Loucy (cell line): ENCODE measurements at regions not wholly inside any gene's neighbourhood (a gene's known extent, or its start where the extent isn't known, plus 50 kb on each side); places are given as distances from the start of the nearest gene placed in this dataset.

Source experiments
- H2AFZ ChIP-seq: fragments of 200-600 bp; sonication (generic); 2 replicates; pipeline ENCODE4 v1.6.0; 2016; ENCODE audit warnings: antibody characterized with exemption, mild to moderate bottlenecking, low read length, moderate library complexity
- H3F3A ChIP-seq: fragments of 200-600 bp; 2 replicates; pipeline ENCODE4 v1.6.0; 2016; ENCODE audit warnings: antibody characterized with exemption, low read depth, mild to moderate bottlenecking
- H3K27me3 ChIP-seq: fragments of 200-600 bp; sonication (generic); 2 replicates; pipeline ENCODE4 v1.6.1; 2014; ENCODE audit warnings: low read length, mild to moderate bottlenecking; ENCODE audit not compliant: insufficient read depth, poor library complexity, severe bottlenecking
- H3K36me3 ChIP-seq: fragments of 200-600 bp; sonication (generic); 2 replicates; pipeline ENCODE4 v1.6.1; 2016; ENCODE audit warnings: low read length; ENCODE audit not compliant: insufficient read depth
- H3K4me1 ChIP-seq: fragments of 200-600 bp; sonication (generic); 2 replicates; pipeline ENCODE4 v1.5.1; 2014; ENCODE audit warnings: low read length, mild to moderate bottlenecking; ENCODE audit not compliant: insufficient read depth, poor library complexity, severe bottlenecking
- H3K4me2 ChIP-seq: fragments of 200-600 bp; sonication (generic); 2 replicates; pipeline ENCODE4 v1.6.0; 2014; ENCODE audit warnings: antibody characterized with exemption, low read length, low read depth, mild to moderate bottlenecking; ENCODE audit not compliant: poor library complexity, severe bottlenecking
- H3K4me3 ChIP-seq: fragments of 200-600 bp; sonication (generic); 2 replicates; pipeline ENCODE4 v1.5.1; 2014; ENCODE audit warnings: low read length, mild to moderate bottlenecking, mixed read lengths; ENCODE audit not compliant: poor library complexity, severe bottlenecking
- H3K79me2 ChIP-seq: fragments of 200-600 bp; sonication (generic); 2 replicates; pipeline ENCODE4 v1.6.1; 2014; ENCODE audit warnings: low read length; ENCODE audit not compliant: insufficient read depth
- H3K9ac ChIP-seq: fragments of 200-600 bp; sonication (generic); 2 replicates; pipeline ENCODE4 v1.6.0; 2014; ENCODE audit warnings: mild to moderate bottlenecking, low read depth, low read length, moderate library complexity; ENCODE audit not compliant: poor library complexity, severe bottlenecking
- H3K9me2 ChIP-seq: fragments of 200-600 bp; sonication (generic); replicated peaks from 2 replicates; pipeline ENCODE4 v1.6.1; 2016; ENCODE audit warnings: low read depth, low read length, mixed read lengths
- H3K9me3 ChIP-seq: fragments of 200-600 bp; sonication (generic); 2 replicates; pipeline ENCODE4 v1.6.1; 2014; ENCODE audit warnings: mild to moderate bottlenecking, antibody characterized with exemption, low read length, low read depth; ENCODE audit not compliant: insufficient read depth
- H4K20me1 ChIP-seq: fragments of 200-600 bp; sonication (generic); 2 replicates; pipeline ENCODE4 v1.6.0; 2014; ENCODE audit warnings: antibody characterized with exemption, low read length, mild to moderate bottlenecking; ENCODE audit not compliant: insufficient read depth, poor library complexity, severe bottlenecking
- CTCF ChIP-seq: fragments of 200-600 bp; sonication (generic); conservative IDR thresholded peaks from 2 replicates; pipeline ENCODE4 v1.5.1; 2014; ENCODE audit warnings: mild to moderate bottlenecking, antibody characterized with exemption, low read length
- EZH2phosphoT487 ChIP-seq: fragments of 200-600 bp; IDR thresholded peaks from 2 replicates; pipeline ENCODE4 v1.6.1; 2018; ENCODE audit warnings: antibody characterized with exemption, mild to moderate bottlenecking, moderate library complexity, borderline replicate concordance

DNA sequence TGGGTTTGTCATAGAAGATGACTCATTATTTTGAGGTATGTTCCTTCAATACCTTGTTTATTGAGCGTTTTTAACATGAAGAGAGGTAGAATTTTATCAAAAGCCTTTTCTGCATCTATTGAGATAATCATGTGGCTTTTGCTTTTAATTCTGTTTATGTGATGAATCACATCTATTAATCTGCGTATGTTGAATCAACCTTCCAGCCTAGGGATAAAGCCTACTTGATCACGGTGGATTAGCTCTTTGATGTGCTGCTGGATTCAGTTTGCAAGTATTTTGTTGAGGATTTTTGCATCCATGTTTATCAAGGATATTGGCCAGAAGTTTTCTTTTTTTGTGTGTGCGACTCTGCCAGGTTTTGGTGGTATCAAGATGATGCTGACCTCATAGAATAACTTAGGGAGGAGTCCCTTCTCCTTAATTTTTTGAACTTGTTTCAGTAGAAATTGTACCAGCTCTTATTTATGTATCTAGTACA lies 602.6 kb downstream of the SNAPC1 start:
- Histone ChIP-seq H3K9me2 (no peaks in the 10 kb centered on the region), H3K36me3 (no peaks in the 10 kb centered on the region), H4K20me1 (no peaks in the 10 kb centered on the region), H3K9me3 (0 out of 2 replicates have a peak, but pooled peaks cover 6% of the 10 kb centered on the region), H3K4me1 (no peaks in the 10 kb centered on the region), H3K9ac (no peak overlapping the region), H3K4me2 (no peak overlapping the region), H3F3A (no peaks in the 10 kb centered on the region), H3K27me3 (no peaks in the 10 kb centered on the region), H3K4me3 (no peak overlapping the region), H3K79me2 (no peaks in the 10 kb centered on the region), H2AFZ (no peak overlapping the region)
- no peak for TF ChIP-seq EZH2phosphoT487
- TF ChIP-seq CTCF = no peak

DNA sequence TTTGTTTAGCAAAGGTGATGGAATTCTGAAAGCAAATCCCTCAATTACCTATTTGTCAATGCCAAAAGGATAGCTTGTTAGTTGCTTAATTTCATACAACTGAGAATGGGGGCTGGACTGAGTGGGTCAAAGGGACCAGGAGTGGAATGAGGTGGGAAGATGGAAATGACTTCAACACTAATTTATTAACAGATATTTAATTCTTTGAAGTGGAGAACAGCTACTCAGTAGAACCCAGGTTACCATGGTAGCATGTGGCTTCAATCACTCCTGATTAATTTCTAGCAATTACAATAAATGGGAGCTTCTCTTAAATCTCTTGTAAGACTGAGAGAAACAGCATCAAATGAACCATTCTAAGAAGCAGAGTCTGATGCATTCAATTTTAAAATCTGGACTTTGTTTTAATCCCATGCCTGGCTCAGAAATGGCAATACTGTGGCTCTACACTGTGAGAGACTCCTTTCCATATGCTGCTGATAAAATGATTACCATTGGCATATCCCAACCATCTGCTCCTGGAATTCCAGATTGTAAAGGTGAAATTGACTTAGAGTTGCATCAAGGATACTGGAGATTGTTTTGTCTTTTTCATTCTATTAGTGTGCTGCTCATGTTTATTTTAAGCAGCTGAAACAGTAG lies 607.8 kb downstream of the SNAPC1 start:
- H3K27me3 ChIP-seq = no peaks in the 10 kb centered on the region
- H3K4me2 ChIP-seq = no peak overlapping the region
- H3F3A ChIP-seq = no peaks in the 10 kb centered on the region
- H3K36me3 ChIP-seq = no peaks in the 10 kb centered on the region
- no peak overlapping the region for H3K4me3 ChIP-seq
- no peaks in the 10 kb centered on the region for H4K20me1 ChIP-seq
- no peaks in the 10 kb centered on the region for H3K9me3 ChIP-seq
- H3K9ac ChIP-seq = no peak overlapping the region
- TF ChIP-seq EZH2phosphoT487 (no peak), CTCF (no peak)
- no peaks in the 10 kb centered on the region for H3K9me2 ChIP-seq
- H2AFZ ChIP-seq = no peak overlapping the region
- H3K4me1 ChIP-seq = no peaks in the 10 kb centered on the region
- no peaks in the 10 kb centered on the region for H3K79me2 ChIP-seq

GRCh38 chr14:62373944-62374343 lies 611.7 kb downstream of the SNAPC1 start:
- Histone ChIP-seq H3K9ac (no peak overlapping the region), H3K4me3 (no peak overlapping the region), H3K36me3 (no peaks in the 10 kb centered on the region), H3K4me2 (no peak overlapping the region), H3K4me1 (no peaks in the 10 kb centered on the region), H3K27me3 (no peaks in the 10 kb centered on the region), H3F3A (no peaks in the 10 kb centered on the region), H3K9me3 (no peaks in the 10 kb centered on the region), H2AFZ (no peak overlapping the region), H3K9me2 (0 out of 2 replicates have a peak, but pooled peaks cover 4% of the 10 kb centered on the region), H3K79me2 (no peaks in the 10 kb centered on the region), H4K20me1 (no peaks in the 10 kb centered on the region)
- TF ChIP-seq EZH2phosphoT487 (no peak), CTCF (no peak)
